ENCODE measurements at regions not wholly inside any gene's neighbourhood (a gene's known extent, or its start where the extent isn't known, plus 50 kb on each side); places are given as distances from the start of the nearest gene placed in this dataset.

DNA sequence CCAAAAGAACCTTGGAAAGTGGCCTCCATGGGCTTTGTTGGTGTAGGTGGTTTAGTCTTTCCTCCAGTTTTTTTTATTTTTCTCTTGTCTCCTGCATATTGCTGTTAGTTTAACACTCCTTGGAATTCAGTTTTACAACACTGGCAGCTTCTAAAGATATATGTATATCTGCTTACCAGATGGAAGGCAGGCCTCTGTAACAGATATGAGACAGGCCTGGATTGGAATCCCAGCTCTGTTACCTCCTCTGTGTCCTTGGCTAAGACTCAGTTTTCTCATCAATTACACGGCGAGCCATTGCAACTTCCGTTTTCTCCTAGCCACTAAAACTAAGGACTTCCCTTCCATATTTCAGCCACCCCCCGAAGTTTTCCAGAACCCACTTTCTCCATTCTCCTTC lies 133.4 kb upstream of the SMAD1 start:
- no peaks in the 10 kb centered on the region for H3K27me3 ChIP-seq (ENCODE audit: insufficient read depth, low read length)
- H3K4me1 ChIP-seq (ENCODE audit: control insufficient read depth, insufficient read depth, low read length, unreplicated experiment): no peaks in the 10 kb centered on the region
- H3K4me3 ChIP-seq (ENCODE audit: low read depth, low read length): no peak overlapping the region
- H2AFZ ChIP-seq (ENCODE audit: low read length, unreplicated experiment): no peak overlapping the region
- no peaks in the 10 kb centered on the region for H3K79me2 ChIP-seq (ENCODE audit: control insufficient read depth, insufficient read depth, low read length, unreplicated experiment)
- H3K36me3 ChIP-seq (ENCODE audit: insufficient read depth, low read length): no peaks in the 10 kb centered on the region
- no peak overlapping the region for H3K27ac ChIP-seq (ENCODE audit: low read depth, low read length)

- no peak overlapping the region for H2AFZ ChIP-seq (ENCODE audit: low read length, unreplicated experiment)
- no peak overlapping the region for H3K27ac ChIP-seq (ENCODE audit: low read depth, low read length)
- H3K27me3 ChIP-seq (ENCODE audit: insufficient read depth, low read length): no peaks in the 10 kb centered on the region
- no peaks in the 10 kb centered on the region for H3K79me2 ChIP-seq (ENCODE audit: control insufficient read depth, insufficient read depth, low read length, unreplicated experiment)
- no peaks in the 10 kb centered on the region for H3K4me1 ChIP-seq (ENCODE audit: control insufficient read depth, insufficient read depth, low read length, unreplicated experiment)
- H3K4me3 ChIP-seq (ENCODE audit: low read depth, low read length): no peak overlapping the region
- no peaks in the 10 kb centered on the region for H3K36me3 ChIP-seq (ENCODE audit: insufficient read depth, low read length)
Observed at GRCh38 chr4:145347684-145348083, 134.0 kb upstream of the SMAD1 start.

GRCh38 chr4:145346081-145346480 lies 135.6 kb upstream of the SMAD1 start:
- Histone ChIP-seq H3K27ac (ENCODE audit: low read depth, low read length) (no peak overlapping the region), H3K4me1 (ENCODE audit: control insufficient read depth, insufficient read depth, low read length, unreplicated experiment) (no peaks in the 10 kb centered on the region), H3K36me3 (ENCODE audit: insufficient read depth, low read length) (no peaks in the 10 kb centered on the region), H2AFZ (ENCODE audit: low read length, unreplicated experiment) (no peak overlapping the region), H3K4me3 (ENCODE audit: low read depth, low read length) (no peak overlapping the region), H3K27me3 (ENCODE audit: insufficient read depth, low read length) (no peaks in the 10 kb centered on the region), H3K79me2 (ENCODE audit: control insufficient read depth, insufficient read depth, low read length, unreplicated experiment) (no peaks in the 10 kb centered on the region)

GRCh38 chr4:145345401-145345800 lies 136.3 kb upstream of the SMAD1 start:
- no peaks in the 10 kb centered on the region for H3K4me1 ChIP-seq (ENCODE audit: control insufficient read depth, insufficient read depth, low read length, unreplicated experiment)
- H3K27me3 ChIP-seq (ENCODE audit: insufficient read depth, low read length): no peaks in the 10 kb centered on the region
- no peak overlapping the region for H2AFZ ChIP-seq (ENCODE audit: low read length, unreplicated experiment)
- no peak overlapping the region for H3K27ac ChIP-seq (ENCODE audit: low read depth, low read length)
- H3K36me3 ChIP-seq (ENCODE audit: insufficient read depth, low read length): no peaks in the 10 kb centered on the region
- H3K79me2 ChIP-seq (ENCODE audit: control insufficient read depth, insufficient read depth, low read length, unreplicated experiment): no peaks in the 10 kb centered on the region
- H3K4me3 ChIP-seq (ENCODE audit: low read depth, low read length): no peak overlapping the region

DNA sequence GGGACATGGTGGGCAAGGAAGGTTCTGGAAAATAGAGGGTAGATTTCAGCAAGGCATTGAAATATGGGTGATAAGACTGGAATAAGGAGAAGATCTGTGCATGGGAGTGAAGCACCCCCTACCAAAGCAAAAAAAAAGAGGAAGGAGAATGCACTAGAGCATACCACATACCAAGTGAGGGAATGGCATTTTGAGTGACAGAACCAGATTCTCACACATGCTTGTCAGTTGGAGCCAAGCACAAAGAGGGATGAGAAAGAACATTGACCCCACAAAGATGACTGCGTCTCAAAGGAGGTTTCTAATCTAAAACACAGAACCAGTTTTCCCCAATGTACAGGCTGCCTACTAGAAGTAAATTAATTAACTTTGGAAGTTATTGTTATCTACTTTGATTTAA lies 140.3 kb upstream of the SMAD1 start:
- H3K36me3 ChIP-seq (ENCODE audit: insufficient read depth, low read length): no peaks in the 10 kb centered on the region
- no peak overlapping the region for H2AFZ ChIP-seq (ENCODE audit: low read length, unreplicated experiment)
- no peaks in the 10 kb centered on the region for H3K27me3 ChIP-seq (ENCODE audit: insufficient read depth, low read length)
- no peak overlapping the region for H3K4me3 ChIP-seq (ENCODE audit: low read depth, low read length)
- H3K79me2 ChIP-seq (ENCODE audit: control insufficient read depth, insufficient read depth, low read length, unreplicated experiment): no peaks in the 10 kb centered on the region
- no peaks in the 10 kb centered on the region for H3K4me1 ChIP-seq (ENCODE audit: control insufficient read depth, insufficient read depth, low read length, unreplicated experiment)
- no peak overlapping the region for H3K27ac ChIP-seq (ENCODE audit: low read depth, low read length)

DNA sequence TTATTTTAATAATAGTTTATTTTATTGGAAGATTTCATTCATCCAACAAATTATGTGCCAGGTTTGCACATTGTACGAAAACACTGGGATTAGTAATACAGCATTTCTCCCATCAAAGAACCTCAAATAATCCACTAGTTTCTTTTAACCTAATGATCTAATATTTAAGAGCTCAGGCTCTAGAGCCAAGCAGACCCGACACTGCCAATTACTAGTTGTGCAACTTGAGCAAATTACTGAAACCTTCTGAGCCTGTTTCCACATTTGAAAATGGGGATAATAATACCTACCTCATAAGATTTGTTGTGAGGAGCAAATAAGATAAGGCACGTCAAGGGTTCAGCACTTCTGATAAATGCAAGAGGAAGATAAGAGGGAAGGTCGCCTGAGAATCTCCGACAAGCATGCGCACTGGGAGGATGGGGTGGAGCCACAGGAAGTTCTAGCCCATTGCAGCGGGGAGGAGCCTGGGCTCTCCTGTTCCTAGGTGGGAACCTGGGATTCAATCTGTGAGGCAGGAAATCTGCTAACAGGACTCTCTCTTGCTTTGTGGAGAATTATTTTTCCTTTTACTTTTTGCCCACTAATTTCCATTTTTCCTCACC lies 141.5 kb upstream of the SMAD1 start:
- Histone ChIP-seq H2AFZ (ENCODE audit: low read length, unreplicated experiment) (no peak overlapping the region), H3K79me2 (ENCODE audit: control insufficient read depth, insufficient read depth, low read length, unreplicated experiment) (no peaks in the 10 kb centered on the region), H3K4me1 (ENCODE audit: control insufficient read depth, insufficient read depth, low read length, unreplicated experiment) (no peaks in the 10 kb centered on the region), H3K27me3 (ENCODE audit: insufficient read depth, low read length) (no peaks in the 10 kb centered on the region), H3K4me3 (ENCODE audit: low read depth, low read length) (no peak overlapping the region), H3K36me3 (ENCODE audit: insufficient read depth, low read length) (no peaks in the 10 kb centered on the region), H3K27ac (ENCODE audit: low read depth, low read length) (no peak overlapping the region)

GRCh38 chr4:145339075-145339725 lies 142.5 kb upstream of the SMAD1 start:
- Histone ChIP-seq H3K27ac (ENCODE audit: low read depth, low read length) (no peak overlapping the region), H2AFZ (ENCODE audit: low read length, unreplicated experiment) (no peak overlapping the region), H3K79me2 (ENCODE audit: control insufficient read depth, insufficient read depth, low read length, unreplicated experiment) (no peaks in the 10 kb centered on the region), H3K4me3 (ENCODE audit: low read depth, low read length) (no peak overlapping the region), H3K36me3 (ENCODE audit: insufficient read depth, low read length) (no peaks in the 10 kb centered on the region), H3K4me1 (ENCODE audit: control insufficient read depth, insufficient read depth, low read length, unreplicated experiment) (no peaks in the 10 kb centered on the region), H3K27me3 (ENCODE audit: insufficient read depth, low read length) (no peaks in the 10 kb centered on the region)

DNA sequence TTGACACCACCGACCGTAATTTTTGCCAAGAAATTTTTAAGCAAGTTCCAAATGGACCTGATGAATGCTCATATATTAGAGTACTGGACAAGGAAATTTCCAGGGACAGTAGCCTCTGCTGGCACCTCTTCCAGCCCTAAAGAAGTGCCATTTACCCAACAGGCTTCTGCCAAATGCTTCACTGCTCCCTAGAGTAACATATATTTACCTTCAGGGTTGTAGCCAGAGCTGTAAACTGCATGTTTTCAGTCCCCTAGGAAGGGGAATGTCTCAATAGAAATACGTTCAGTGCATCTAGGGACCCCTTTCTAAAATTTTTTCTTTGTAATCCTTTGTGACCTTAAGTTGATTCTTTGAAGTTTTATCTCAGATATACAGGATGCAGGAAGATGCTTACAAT lies 143.1 kb upstream of the SMAD1 start:
- Histone ChIP-seq H3K4me1 (ENCODE audit: control insufficient read depth, insufficient read depth, low read length, unreplicated experiment) (no peaks in the 10 kb centered on the region), H3K4me3 (ENCODE audit: low read depth, low read length) (no peak overlapping the region), H3K36me3 (ENCODE audit: insufficient read depth, low read length) (no peaks in the 10 kb centered on the region), H2AFZ (ENCODE audit: low read length, unreplicated experiment) (no peak overlapping the region), H3K27ac (ENCODE audit: low read depth, low read length) (no peak overlapping the region), H3K27me3 (ENCODE audit: insufficient read depth, low read length) (no peaks in the 10 kb centered on the region), H3K79me2 (ENCODE audit: control insufficient read depth, insufficient read depth, low read length, unreplicated experiment) (no peaks in the 10 kb centered on the region)

- no peak overlapping the region for H3K27ac ChIP-seq (ENCODE audit: low read depth, low read length)
- no peaks in the 10 kb centered on the region for H3K79me2 ChIP-seq (ENCODE audit: control insufficient read depth, insufficient read depth, low read length, unreplicated experiment)
- no peak overlapping the region for H2AFZ ChIP-seq (ENCODE audit: low read length, unreplicated experiment)
- no peaks in the 10 kb centered on the region for H3K36me3 ChIP-seq (ENCODE audit: insufficient read depth, low read length)
- H3K4me1 ChIP-seq (ENCODE audit: control insufficient read depth, insufficient read depth, low read length, unreplicated experiment): no peaks in the 10 kb centered on the region
- H3K27me3 ChIP-seq (ENCODE audit: insufficient read depth, low read length): no peaks in the 10 kb centered on the region
- H3K4me3 ChIP-seq (ENCODE audit: low read depth, low read length): no peak overlapping the region
Observed at GRCh38 chr4:145337391-145337790, 144.3 kb upstream of the SMAD1 start.

DNA sequence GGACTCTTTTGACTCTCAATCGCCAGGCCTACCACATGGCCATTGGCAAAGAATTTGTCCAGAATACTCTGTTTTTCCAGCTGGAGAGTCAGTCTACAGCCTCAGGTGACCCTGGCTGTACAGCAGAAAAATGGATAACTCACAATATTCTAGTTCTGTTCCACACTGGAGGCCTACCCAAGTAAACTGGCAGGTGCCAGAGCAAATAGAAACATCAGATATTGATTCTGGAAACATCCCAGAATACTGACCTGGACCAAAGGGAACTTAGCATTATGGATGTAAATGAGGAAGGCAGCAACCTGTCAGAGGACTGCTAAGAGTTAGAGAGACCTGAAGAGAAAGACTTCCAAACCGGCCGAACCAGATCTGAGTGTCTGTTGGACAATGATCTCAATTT lies 147.9 kb upstream of the SMAD1 start:
- H2AFZ ChIP-seq (ENCODE audit: low read length, unreplicated experiment): no peak overlapping the region
- peaks cover 4% of the 10 kb centered on the region for H3K27me3 ChIP-seq (ENCODE audit: insufficient read depth, low read length)
- H3K4me1 ChIP-seq (ENCODE audit: control insufficient read depth, insufficient read depth, low read length, unreplicated experiment): no peaks in the 10 kb centered on the region
- no peaks in the 10 kb centered on the region for H3K36me3 ChIP-seq (ENCODE audit: insufficient read depth, low read length)
- no peaks in the 10 kb centered on the region for H3K79me2 ChIP-seq (ENCODE audit: control insufficient read depth, insufficient read depth, low read length, unreplicated experiment)
- no peak overlapping the region for H3K4me3 ChIP-seq (ENCODE audit: low read depth, low read length)
- no peak overlapping the region for H3K27ac ChIP-seq (ENCODE audit: low read depth, low read length)

GRCh38 chr4:145326491-145326890 lies 146.1 kb upstream of the OTUD4 start:
- Histone ChIP-seq H3K4me3 (ENCODE audit: low read depth, low read length) (no peak overlapping the region), H3K27ac (ENCODE audit: low read depth, low read length) (no peak overlapping the region), H3K27me3 (ENCODE audit: insufficient read depth, low read length) (peaks cover 13% of the 10 kb centered on the region), H2AFZ (ENCODE audit: low read length, unreplicated experiment) (no peak overlapping the region), H3K4me1 (ENCODE audit: control insufficient read depth, insufficient read depth, low read length, unreplicated experiment) (no peaks in the 10 kb centered on the region), H3K36me3 (ENCODE audit: insufficient read depth, low read length) (no peaks in the 10 kb centered on the region), H3K79me2 (ENCODE audit: control insufficient read depth, insufficient read depth, low read length, unreplicated experiment) (no peaks in the 10 kb centered on the region)

All from ACC112 (cell line).